ENCODE measurements at regions not wholly inside any gene's neighbourhood (a gene's known extent, or its start where the extent isn't known, plus 50 kb on each side); places are given as distances from the start of the nearest gene placed in this dataset.

- DNase-seq = no peak
These were observed 163.6 kb upstream of the B3GAT1 start for GRCh38 chr11:134575504-134576230.

GRCh38 chr11:134574947-134575346 is 162.9 kb upstream of the B3GAT1 start:
- no peak for DNase-seq

- DNase-seq = no peak
These were observed 162.4 kb upstream of the B3GAT1 start for GRCh38 chr11:134574425-134574824.

GRCh38 chr11:134573857-134574256 is 161.8 kb upstream of the B3GAT1 start:
- no peak for DNase-seq

GRCh38 chr11:134572741-134573675 is 161.0 kb upstream of the B3GAT1 start:
- DNase-seq = no peak

GRCh38 chr11:134571301-134571700 is 159.3 kb upstream of the B3GAT1 start:
- no peak for DNase-seq

- no peak for DNase-seq
These were observed 157.2 kb upstream of the B3GAT1 start for GRCh38 chr11:134569195-134569594.

- DNase-seq = no peak
These were observed 154.3 kb upstream of the B3GAT1 start for GRCh38 chr11:134566311-134566710.

GRCh38 chr11:134565343-134565891 is 153.4 kb upstream of the B3GAT1 start:
- DNase-seq = no peak

- DNase-seq = no peak
These were observed 152.6 kb upstream of the B3GAT1 start for GRCh38 chr11:134564472-134565200.

GRCh38 chr11:134562941-134563471 is 151.0 kb upstream of the B3GAT1 start:
- no peak for DNase-seq

- DNase-seq = no peak
These were observed 150.2 kb upstream of the B3GAT1 start for GRCh38 chr11:134562196-134562595.

- no peak for DNase-seq
These were observed 149.3 kb upstream of the B3GAT1 start for GRCh38 chr11:134561331-134561720.

- no peak for DNase-seq
These were observed 148.7 kb upstream of the B3GAT1 start for GRCh38 chr11:134560566-134561330.

- DNase-seq = no peak
These were observed 148.0 kb upstream of the B3GAT1 start for GRCh38 chr11:134560066-134560465.

- no peak for DNase-seq
These were observed 147.5 kb upstream of the B3GAT1 start for GRCh38 chr11:134559602-134559962.

GRCh38 chr11:134558916-134559601 is 147.0 kb upstream of the B3GAT1 start:
- no peak for DNase-seq

GRCh38 chr11:134558258-134558835 is 146.3 kb upstream of the B3GAT1 start:
- no peak for DNase-seq

- no peak for DNase-seq
These were observed 145.7 kb upstream of the B3GAT1 start for GRCh38 chr11:134557571-134558257.

Measured in muscle of arm (tissue), 1 donor.